ENCODE measurements at regions not wholly inside any gene's neighbourhood (a gene's known extent, or its start where the extent isn't known, plus 50 kb on each side); places are given as distances from the start of the nearest gene placed in this dataset.

DNA sequence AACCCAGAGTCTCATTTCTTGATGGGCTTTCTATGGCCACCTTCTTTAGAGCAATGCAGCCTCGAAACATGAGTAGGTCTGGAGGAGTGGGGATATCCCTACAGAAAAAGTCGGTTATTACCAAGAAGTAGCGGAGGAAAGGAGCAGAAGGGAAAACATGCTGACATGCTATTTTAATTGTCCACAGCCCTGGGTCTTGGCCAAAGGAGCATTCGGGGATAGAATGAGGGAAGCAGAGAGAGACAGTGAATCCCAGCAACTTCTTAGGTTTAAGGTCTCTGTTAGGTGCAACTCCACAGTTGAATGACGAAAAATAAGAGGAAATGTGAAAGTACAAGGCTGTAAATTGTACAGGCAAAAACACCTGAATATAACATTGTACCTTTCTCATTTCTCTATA is 506.7 kb upstream of the CDH18 start:
- TF ChIP-seq EZH2phosphoT487 (IDR thresholded peaks at IDR 0.05; ENCODE audit: insufficient read depth, low read depth) (no peak), EZH2 (IDR thresholded peaks at IDR 0.05; ENCODE audit: insufficient read depth, poor library complexity, severe bottlenecking) (no peak)
